ENCODE measurements at regions not wholly inside any gene's neighbourhood (a gene's known extent, or its start where the extent isn't known, plus 50 kb on each side); places are given as distances from the start of the nearest gene placed in this dataset.
"Not testable (repeated sequence)": the region's sequence is repeated elsewhere in the genome, so short reads cannot be mapped to it uniquely, and the experiment has no call there.

DNA sequence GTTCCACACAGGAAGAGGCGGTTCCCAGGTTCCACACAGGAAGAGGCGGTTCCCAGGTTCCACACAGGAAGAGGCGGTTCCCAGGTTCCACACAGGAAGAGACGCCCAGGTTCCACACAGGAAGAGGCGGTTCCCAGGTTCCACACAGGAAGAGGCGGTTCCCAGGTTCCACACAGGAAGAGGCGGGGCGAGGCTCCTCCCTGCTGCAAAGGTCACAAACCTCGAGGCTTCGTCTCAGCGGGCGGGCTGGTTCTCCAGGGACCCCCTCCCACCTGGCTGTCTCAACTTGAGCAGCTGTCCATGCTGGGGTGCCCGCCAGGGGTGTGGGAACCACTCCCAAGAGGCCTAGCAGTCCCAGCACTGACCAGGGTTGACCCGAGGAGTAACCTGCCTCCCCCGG is 94.3 kb upstream of the RUFY1 start:
- not testable (repeated sequence) for TF ChIP-seq CTCF (IDR thresholded peaks at IDR 0.05; ENCODE audit: low read length); EZH2 (IDR thresholded peaks at IDR 0.05; ENCODE audit: borderline replicate concordance, low read length)

All from OCI-LY1 (cell line).